Limb (tissue), 2 donors: ENCODE measurements at regions not wholly inside any gene's neighbourhood (a gene's known extent, or its start where the extent isn't known, plus 50 kb on each side); places are given as distances from the start of the nearest gene placed in this dataset.

Source experiments
- DNase-seq, 2 donors: peaks; one replicate each; pipeline ENCODE4 v3.0.0-alpha.2; 2016; ENCODE audit errors: extremely low spot score in 2 of 2

DNA sequence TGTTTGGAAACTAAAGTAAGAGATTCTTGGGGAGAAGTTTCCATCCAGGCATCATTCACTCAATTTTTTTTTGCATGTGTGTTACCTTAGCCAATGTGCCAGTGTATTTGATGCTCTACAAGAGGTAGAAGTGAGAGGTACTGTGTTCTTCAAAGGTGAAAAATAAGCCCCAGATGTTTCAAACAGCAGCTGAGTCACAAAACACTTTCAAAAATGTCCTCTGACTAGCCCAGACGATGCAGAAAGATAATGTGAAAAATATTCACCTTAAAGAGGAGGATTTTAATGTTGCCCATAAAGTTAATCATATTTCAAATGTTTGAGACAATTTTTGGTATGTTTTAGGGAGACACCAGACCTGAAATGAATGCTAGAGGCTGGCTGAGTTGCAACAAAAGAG, 107.7 kb upstream of the RASGRP1 start:
- no peak for DNase-seq

DNA sequence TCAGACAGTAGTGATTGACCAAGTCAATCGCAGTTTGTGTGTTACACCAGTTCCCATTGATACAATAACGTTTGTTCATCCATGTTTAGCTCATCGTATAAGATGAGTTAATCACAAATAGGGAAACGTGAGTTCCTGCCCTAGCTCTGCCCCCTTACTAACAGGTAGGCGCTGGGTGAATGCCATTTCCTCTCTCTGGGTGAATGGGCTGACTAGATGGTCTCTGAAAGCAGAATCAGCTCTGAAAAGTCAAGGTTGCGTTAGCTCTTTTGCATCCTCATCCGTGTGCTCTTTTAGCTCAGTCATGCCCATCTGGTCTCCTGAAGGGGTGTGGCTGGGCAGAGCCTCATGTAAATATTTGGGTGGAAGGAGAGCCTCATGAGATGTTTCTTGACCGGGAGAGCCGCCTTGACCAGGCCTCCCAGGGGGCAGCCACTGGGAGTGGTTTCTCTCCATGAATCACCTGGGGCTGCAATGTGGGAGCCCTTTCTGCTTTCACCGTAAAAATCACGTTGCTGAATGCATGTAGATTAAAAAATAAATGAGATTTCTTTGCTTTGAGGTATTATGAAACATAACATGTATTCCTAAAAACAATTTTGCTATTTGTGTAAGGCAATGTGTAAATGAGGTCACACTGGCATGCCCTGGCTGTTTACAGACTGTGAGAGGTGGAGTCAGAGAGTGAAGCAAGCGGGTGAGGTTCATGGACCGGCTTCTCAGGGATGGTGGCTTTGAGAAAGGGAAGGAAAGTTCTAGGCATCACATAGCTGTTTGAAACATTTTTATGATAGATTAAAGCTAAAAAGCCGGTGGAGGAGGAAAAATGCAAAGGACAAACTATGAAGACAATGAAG, 108.4 kb upstream of the RASGRP1 start:
- no peak for DNase-seq

DNA sequence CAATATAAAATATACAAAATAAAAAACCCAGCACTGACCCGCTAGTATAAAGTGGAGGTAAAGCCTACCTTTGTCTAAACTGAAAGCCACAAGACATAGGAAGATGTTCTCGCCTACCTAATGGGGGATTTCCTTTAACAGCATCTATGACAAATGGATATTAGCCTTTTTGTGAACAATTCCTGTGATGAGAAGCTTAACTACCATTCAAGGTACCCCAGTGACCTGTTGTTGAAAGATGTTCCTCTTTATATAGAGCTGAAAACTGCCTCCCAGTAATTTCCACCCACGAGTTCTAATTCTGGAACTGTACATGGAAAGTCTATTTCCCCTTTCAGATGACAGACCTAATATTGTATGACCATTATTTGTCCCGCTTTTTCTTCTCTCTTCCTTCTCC, 109.8 kb upstream of the RASGRP1 start:
- DNase-seq, result no peak

DNA sequence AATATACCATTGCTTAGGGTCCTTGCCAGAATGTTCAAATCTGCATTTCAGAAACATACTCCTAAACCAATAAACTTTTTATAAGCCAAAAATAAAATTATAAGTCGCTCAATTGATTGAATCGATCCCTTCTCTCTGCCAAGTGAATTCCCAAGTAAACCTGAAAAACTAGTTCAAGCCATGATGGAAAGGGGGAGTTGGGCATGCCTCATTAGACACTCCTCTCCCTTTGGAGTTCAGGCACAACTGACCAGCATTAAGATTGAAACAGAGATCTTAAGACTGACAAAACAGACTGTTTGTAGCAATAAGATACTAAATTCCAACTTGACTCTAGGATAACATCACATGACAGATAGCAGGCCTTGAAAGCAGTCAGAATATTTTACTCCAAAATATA, 113.7 kb upstream of the RASGRP1 start:
- DNase-seq, result no peak

DNA sequence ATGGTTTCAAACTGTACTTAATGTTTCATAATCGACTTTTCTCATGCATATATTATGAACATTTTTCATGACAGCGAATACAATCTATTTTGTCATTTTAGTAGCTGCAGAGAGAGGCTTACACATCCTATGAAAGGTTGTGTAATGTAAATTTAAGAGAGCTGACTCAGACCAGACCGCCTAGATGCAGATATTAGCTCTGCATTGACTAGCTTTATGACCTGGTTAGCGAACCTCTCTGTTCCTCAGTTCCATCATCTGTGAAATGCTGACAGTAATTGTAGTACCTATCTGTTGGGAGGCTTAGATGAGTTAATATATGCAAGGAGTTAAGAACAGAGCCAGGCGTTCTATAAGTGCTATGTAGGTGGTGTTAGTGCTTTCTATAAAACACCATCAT, 116.2 kb upstream of the RASGRP1 start:
- no peak for DNase-seq

DNA sequence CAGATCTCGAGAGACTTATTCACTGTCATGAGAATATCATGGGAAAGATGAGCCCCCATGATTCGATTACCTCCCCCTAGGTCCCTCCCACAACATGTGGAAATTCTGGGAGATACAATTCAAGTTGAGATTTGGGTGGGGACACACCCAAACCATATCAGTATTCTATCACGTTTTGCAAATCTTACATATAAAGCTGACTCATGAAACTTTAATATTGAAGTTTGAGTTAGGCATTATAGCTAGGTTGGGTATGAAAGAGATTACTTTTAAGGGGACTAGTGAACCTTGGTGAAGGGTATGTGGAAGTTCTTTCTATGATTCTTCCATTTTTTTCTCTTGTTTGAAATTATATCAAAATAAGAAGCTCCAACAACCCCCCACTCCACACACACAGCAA, 117.7 kb upstream of the RASGRP1 start:
- DNase-seq, result no peak

DNA sequence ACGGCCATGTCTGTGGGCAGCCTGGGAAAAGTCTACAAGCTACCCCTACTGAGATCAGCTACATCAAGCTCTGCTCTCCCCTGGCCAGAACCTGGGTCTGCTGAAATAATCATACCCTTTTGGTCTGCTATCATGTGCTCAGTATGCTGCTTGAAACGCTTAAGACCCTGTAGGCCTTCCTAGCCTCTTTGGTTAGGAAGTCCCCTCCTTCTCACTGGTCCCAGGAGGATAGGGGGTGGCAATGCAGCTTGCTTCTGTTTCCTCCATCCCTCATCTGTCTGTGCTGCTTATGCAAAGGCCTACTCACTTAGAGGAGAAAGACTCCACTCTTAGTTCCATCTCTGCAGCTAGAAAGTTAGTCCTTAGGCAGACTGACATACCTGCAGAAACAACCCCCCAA, 118.2 kb upstream of the RASGRP1 start:
- DNase-seq, result no peak

DNA sequence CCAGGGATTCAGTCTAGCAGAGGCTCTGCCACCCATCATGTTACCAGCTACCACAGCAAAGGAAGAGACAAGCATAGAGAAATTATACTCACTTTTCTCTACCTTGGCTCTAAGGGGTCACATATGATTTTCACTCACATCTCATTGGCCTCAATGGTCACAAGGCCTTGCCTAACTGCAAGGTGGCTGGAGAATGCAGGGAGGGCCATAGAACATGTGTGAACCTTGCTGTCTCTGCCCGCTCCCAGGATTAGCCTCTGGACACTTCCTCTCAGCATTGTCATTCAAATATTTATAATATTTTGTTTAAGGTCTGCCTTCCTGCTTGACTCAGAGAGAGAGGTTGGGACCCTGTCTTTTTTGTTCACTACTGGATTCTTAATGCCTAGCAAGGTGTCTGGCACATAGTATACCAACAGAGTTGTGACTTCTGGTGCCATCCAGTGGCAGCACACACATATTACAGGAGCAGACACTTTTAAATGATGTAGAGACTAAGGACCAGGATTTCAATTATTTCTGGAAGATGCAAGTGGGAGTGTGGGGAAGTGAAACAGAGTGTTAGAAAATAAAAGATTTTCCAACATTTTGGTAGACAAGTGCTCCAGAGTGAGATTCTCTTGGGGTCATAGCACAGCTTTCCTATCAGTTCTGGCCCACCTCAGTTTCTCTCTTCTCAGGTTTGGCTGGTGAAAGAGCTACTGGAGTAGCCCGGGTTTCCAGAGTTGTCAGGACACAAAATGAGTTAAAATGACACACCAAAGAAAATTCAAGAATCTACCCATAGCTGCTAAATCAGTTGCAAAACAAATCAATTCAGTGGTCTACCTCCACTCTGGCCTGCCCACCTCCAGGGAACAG, 119.0 kb upstream of the RASGRP1 start:
- DNase-seq, result peak; percentile 50 to 70

DNA sequence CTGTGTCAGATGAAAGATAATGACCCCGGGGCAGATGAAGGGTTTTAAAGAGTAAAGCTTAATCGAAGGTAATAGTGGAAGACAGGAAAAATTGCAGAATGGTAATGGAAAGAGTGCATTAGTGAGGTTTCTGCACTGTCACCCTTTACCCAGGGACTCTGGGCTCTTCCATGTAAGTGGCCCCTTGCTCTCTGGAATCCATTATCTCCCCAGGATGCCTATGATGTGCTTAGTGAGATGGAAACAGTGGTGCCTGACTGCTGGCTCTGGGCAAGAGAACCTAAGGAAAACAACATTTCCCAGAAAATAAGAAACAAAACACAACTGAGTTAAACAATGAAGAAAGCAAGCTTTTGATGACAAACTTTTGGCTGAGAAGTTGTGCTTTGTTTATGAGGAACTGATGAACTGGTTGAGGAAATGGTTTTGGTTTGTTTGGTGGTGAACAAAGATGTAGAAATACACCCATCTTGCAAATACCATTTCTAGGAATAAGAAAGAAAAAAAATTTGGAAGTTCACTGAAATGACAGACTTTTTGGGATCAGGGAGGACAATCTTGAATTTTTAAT, 119.9 kb upstream of the RASGRP1 start:
- DNase-seq, result no peak

DNA sequence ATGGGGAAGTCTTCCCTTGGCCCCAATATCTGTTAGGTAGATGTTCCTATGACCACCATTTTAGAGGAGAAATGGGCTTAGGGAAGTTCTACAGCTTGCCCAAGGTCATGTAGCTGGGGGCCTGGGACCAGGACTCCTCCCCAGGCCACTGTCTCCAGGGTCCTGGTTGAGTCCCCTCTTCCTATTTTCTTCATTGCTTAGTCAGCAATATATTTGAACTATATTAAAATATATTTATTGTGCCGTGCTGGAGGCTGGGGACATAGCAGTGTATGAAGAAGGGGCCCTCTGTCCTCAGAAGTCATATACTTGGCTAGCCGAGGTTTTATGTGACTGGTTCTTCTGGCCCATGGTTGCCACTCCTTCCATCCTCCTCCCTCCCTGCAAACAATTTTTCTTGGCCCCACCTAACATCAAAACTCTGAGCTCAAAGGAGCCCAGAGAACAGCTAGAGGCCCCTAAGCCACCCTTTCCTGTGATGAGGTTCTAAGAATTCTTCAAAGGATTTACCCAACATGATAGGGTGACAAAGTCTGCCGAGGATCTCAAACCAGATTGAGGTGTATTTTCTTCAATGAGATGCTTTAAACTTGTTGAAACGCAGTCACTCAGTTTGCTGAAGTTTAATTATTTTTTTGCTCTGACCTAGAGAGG, 121.2 kb upstream of the RASGRP1 start:
- DNase-seq, result no peak

DNA sequence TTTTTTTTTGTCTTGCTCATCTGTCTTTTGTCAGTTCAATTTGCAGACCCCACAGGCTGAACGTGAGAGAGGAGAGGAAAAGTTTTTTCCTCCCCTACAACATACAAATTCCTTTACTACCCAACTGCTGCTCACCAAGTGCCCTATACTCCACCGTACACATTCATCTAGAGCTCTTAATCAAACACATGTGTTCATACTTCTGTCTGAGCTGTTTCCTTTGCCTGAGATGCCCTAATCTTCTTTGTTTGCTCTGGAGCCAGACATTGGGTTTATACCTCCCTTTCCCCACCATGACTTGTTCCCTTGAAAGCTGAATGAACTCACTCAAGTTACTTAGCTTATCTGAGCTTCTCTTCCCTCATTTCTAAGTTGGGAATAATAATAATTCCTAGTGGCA, 122.7 kb upstream of the RASGRP1 start:
- no peak for DNase-seq

DNA sequence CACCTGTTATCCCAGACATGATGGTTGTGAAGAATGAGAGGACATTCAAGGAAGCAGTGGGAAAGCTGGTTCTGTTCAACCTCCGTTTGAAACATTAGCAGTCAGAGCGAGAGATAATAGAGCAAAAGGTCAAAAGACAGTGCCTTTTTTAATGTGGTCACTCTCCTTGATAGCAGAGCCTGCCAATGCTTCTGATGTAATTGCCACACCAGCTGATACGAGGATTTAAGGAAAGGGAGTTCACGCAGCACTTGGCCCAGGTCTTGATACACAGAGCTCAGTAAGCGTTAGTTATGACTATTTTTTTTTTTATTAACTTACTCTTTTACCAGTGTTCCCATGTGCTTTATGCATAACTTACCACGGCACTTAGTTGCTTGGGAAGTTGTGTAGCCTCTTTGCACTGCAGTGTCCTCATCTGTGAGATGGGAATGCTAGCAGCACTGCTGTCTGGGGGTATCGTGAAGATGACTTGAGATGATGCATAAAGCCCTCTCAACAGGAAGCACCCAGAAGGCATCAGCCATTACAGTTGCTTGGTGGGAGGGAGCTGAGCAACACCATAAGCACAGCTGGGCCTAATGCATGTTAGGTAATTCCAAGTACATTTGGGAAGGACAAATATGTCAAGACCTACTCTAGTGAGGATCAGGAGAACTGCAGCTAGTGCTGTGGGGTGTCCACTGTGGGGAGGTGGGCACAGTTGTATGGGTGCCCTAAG, 123.3 kb upstream of the RASGRP1 start:
- DNase-seq, result no peak

DNA sequence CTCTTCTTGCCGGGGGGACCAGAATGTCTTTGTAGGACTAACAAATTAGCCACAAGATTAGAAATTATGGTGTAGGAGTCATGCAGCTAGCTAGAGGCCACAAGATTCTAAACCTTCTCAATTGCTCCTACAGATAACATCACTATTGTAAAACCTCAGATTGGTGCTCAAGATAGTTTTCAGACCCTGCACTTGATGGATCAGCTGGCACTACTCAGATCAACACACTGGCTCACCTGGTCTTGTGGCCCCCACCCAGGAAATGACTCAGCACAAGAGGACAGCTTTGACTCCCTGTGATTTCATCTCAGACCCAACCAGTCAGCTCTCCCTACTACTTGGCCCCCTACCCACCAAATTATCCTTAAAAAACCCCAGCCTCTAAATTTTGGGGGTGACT, 124.1 kb upstream of the RASGRP1 start:
- no peak for DNase-seq

DNA sequence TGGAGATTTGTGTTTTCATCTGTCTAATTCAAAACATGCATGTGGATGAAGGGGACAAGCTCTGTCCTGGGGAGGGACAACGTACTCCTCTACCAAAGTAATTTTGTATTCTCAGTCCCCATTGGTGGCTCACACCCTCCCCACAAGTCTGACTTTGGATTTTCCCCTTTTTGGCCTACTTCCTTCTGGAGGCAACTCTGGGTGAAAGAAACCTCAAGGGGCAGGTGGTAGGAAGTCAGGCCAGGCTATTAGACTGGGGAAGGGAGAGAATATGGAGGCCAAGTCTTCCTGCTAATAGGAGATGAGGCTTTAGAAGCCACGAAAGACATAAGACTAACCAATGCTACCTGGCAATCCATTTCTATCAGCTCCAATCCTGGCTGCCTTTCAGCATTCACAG, 124.9 kb upstream of the RASGRP1 start:
- DNase-seq, result no peak

DNA sequence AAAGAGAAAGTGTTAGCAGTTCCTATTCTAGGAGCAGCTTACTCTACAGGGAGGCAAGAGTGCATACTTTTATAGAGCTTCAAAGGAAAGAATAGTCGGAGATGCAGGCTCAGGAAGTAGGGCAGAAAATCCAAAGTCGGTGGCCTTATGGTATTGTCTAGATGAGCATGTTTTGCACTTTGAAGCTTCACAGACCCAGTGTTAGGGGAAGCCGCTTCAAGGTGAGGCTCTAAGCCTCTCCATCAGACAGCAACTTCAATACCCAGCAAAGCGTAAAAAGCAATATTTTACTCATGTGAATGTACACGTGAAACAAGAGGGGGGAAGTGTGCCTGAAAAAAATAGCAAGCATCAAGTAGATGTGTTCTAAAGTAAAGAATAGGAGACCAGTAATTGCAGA, 125.6 kb upstream of the RASGRP1 start:
- no peak for DNase-seq

DNA sequence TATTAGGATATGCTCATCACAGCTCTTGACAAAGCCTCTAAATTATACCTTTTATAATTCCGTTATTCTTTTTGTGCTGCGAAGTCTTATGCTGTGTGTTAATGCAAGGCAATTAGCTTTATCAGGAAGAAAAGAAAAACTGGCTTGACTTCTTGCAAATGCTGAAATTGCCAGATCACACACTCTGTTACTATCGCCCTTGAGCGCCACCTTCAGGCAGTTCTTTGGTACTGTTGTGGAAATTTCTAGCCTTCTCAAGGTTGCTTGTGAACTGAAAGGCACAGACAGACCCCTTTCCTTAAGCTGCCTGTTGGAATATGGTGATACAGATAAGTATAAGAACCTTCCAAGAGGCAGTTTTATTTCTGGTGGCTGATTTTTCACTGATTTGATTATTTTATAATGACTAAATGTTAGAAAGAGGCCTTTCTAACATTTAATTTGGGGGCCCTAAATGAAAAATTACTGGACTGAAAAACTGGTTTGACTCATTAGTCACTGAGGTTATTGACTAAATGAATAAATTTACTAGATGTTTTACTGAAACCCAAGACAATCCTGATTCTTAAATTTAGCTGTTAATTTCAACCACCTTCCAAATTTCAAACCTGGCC, 126.2 kb upstream of the RASGRP1 start:
- DNase-seq, result peak; percentile 72 to 79

DNA sequence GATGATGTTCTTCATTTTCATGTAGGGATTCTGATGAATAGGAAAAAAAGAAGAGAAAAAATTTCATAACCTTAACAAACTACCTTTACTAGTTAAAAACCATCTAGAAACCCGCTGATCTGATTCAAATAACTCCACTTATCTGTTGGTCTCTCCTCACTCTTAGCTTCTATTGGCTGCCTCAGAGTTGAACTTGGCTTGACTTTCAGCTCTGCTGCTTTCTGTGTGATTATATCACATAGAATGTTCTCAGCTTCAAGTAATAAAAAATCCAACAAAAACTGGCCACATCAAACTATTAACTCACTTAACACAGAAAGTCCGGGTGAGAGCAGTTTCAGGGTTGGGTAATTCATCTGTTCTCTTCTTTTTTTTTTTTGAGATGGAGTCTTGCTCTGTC, 126.8 kb upstream of the RASGRP1 start:
- DNase-seq, result no peak

DNA sequence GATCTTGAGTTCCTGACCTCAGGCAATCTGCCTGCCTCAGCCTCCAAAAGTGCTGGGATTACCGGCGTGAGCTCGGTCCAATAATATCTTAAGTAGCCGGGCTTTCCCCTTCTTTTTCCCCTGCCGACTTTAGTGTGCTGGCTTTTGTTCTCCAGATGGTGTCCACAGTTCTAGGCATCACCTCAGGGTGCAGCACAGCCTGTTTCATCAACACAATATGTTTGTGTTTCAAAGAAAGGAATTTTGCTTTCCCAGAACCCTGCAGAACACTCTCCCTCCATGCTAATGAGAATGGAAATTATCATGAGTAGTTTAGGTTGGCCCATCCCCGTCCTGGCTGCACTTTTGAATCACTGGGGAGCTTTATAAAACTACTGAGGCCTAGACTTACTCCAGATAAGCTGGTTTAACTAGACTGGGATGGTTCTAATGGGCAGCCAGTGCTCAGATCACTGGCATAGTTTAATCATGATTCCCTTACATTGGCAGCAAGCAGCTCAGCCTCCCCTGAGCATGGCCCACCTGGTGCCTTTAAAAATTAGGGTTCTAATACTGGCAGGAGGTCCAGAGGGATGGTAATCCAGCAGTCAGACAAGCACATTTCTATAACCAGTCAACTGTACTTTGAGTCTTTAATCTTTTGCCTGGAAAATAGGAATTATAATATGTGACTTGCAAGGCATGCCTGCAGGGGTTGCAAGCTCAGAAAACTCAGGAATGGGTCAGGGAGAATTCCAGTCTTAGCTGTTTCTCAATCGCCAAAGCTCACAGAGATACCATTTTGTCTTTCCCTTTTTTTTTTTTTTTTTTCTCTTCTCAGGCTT, 127.6 kb upstream of the RASGRP1 start:
- no peak for DNase-seq

DNA sequence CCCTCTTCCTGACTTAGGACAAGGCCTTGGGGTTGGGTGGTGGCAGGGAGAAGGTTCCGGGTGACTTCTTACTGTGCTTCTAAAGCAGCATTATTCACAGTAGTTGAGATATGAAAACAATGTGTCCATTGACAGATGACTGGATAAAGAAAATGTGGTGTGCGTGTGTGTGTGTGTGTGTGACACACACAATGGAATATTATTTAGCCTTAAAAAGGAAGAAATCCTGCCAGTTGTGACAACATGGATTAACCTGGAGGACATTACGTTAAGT, 128.1 kb upstream of the RASGRP1 start:
- DNase-seq, result no peak
